HG02763 (cell line): ENCODE measurements at regions not wholly inside any gene's neighbourhood (a gene's known extent, or its start where the extent isn't known, plus 50 kb on each side); places are given as distances from the start of the nearest gene placed in this dataset.

Experiments used
- ATAC-seq: cut with Tn5 transposase; IDR thresholded peaks from one replicate; pipeline ENCODE4 v1.9.1; 2021; ENCODE audit warnings: mild to moderate bottlenecking, moderate library complexity; ENCODE audit not compliant: unreplicated experiment

GRCh38 chr3:194768586-194768985, 82.9 kb downstream of the FAM43A start:
- ATAC-seq: no peak

DNA sequence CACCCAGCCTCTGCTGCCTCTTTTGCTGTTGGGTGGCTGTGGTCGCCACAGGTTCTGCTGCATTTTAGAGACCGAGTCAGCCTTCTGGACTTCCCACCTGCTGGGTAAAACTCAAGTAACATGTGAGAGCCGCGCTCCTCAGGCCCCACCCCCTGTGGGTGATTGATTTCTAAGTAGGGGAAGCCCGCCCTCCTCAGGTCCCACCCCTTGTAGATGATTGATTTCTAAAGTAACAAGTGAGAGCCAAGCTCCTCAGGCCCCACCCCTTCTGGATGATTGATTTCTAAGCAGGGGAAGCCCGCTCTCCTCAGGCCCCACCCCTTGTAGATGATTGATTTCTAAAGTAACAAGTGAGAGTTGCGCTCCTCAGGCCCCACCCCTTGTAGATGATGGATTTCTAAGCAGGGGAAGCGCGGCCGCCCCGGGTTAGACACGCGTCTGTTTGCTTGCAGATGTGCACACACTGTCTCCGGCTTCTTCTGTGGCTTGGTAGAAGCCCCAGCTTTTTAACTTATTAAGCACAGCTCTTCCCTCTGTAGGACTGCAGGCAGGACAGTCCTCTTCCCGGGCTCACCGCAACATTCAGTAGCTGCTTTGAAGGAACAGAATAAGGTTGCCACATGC, 83.4 kb downstream of the FAM43A start:
- ATAC-seq: peak; percentile 96

DNA sequence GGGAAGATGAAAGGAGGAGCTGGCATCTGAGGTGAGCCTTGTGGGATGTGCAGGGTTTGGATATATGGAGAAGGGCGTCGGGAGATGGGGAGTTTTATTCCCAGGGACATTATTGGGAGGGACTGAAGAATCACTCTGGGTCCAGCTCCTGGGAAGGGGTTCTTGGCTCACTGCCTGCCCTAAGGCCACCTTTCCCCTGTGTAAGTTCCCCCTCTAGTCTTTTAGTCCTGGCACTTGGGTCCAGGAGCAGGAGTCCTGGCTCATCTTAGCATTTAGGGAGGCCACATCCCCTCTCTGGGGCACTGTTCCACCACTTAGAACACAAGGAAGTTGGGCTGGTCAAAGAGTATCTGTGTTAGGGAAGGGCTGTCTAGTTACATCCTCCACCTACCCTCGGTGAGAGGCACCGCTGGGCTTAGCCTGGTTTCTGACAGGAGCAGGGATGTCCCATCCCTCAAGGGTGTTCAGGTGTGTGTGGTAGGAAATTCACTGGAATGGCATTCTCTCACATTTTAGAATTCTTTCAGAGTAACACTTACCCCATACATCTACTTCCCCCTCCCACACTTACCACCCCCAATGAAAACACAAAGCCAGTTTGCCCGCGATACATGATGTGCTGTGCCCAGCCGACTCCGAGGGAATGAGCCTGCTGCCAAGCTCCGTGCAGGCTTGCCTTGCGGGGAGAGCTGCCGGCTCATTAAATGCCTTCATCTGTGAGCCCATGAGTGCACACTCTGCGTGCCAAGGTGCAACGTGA, 86.7 kb downstream of the FAM43A start:
- ATAC-seq: no peak

DNA sequence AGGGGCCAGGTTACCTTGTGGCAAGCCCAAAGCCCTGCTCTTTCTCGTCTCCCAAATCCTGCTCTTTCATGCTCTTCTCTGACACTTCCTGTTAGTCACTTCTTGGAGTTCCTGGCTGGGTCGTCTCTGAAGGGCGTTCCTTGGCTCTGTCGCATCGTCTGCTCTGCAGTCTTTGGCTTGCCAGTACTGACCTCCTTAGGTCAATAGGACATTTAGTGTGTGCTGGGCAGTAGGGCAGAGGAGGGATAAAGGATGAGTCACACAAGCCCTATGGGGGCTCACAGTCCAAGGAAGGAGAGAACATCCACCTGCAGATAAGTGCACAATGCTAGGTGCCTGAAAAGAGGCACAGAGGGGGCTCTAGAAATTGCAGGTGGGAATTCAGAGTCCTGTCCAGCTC, 87.5 kb downstream of the FAM43A start:
- ATAC-seq: no peak

GRCh38 chr3:194773771-194774455, 88.2 kb downstream of the FAM43A start:
- ATAC-seq: no peak

- ATAC-seq: no peak
Observed at GRCh38 chr3:194775266-194775665, 89.6 kb downstream of the FAM43A start.

- ATAC-seq: no peak
Observed at GRCh38 chr3:194775731-194776130, 90.0 kb downstream of the FAM43A start.

DNA sequence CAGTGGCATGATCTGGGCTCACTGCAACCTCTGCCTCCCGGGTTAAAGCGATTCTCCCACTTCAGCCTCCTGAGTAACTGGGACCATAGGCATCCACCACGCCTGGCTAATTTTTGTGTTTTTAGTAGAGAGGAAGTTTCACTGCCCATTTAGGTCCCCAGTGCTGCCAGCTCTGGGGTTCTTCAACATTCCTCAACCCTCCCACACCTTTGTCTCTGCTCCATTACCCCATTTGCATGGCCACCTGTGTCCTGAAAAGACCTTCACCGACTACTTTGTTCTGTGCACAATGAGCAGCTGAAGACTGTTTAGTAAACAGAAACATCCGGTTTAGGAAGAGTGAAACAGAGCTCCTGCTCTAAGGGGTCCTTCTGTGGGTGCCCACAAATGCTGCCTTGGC, 92.0 kb downstream of the FAM43A start:
- ATAC-seq: no peak

DNA sequence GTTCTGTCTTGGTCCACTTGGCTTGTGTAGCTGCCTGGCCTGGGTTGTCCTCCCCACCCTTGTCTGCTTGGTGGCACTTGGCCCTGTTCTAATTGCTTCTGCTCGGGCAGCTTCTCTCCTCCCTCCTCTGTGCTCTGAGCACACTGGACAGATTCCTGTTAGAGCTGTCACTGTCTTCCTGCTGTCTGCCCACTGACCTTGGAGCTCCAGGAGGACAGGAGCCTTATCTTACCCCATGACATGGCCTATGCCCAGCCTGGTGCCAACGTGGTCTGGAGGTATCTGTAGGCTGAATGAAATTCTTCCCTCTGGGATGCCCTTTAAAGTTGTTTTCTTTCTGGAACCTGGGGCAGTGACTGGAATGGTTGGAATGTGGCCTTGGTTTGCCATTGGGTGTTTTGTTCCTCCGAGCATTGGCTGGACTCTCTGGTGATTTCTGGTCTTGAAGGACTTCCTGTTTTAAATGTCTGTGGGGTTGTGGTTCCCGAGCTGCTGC, 94.1 kb downstream of the FAM43A start:
- no peak for ATAC-seq

DNA sequence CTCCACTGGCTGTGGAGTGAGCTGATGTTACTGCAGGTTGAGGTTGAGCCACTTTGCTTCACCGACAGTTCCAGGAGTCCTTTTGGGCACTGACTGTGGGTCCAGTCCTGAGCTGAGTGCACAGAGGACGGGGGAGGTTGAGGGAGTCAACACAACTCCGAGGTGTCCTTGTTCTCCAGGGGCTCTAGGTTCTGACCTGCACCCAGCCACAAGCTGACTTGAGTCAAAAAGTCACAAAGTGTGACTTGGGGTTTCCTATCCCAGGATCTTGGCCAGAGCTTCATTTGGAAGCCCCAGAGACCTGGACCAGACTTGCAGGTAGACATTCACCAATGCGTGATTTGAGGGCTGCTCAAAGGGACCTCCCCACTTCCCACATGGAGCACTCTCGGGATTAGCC, 95.0 kb downstream of the FAM43A start:
- ATAC-seq: no peak

GRCh38 chr3:194781617-194782016, 95.9 kb downstream of the FAM43A start:
- no peak for ATAC-seq

DNA sequence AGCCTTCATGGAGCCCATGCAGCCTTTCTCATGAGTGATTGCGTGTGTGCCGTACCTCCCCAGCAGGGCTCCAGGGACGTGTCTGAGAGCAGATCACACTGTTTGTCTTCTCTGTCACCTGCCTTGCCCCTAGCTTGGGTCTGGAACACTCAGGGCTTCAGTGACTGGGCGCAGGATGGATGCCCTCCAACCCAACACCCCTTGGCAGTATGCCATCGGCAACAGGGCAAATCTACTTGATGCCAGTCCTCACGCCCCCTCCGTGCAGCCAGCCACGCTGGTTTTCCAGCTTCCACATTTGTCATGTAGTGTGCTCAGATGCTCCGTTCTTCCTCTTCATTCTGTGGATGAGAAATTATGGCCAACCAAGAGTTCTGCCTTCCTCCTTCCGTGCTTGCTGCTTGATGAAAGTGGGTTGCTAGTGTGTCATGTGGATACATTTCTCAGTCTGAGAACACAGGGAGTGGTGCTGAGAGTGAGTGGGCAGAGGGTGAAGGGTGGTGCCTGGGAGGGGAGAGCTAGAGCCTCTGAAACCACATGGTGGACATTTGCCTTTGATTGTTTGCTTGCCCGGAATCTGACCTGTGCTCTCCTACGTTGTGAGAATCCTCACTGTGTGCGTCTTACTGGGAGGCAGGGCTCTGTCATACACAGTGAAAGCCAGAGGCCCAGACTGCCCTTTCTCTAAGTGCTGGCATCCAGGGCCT, 97.2 kb downstream of the FAM43A start:
- ATAC-seq: no peak

DNA sequence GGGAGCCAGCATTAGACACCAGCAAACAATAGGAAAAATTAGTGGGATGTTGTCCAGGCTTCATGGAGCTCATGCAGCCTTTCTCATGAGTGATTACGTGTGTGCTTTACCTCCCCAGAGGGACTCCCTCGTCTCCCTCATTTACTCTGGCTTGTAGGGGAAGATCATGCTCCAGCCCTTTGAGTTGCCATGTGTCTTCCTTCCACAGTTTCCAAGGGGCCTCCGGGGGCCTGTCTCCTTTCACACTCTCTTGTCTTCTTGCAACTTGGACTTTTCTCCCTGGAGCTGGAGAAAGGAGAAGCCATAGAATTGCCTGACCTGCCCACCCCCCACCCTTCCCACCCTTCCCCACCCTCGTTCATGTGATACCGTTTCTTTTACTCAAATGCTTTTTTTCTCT, 98.7 kb downstream of the FAM43A start:
- ATAC-seq: no peak

GRCh38 chr3:194785315-194785714, 99.6 kb downstream of the FAM43A start:
- ATAC-seq: no peak

DNA sequence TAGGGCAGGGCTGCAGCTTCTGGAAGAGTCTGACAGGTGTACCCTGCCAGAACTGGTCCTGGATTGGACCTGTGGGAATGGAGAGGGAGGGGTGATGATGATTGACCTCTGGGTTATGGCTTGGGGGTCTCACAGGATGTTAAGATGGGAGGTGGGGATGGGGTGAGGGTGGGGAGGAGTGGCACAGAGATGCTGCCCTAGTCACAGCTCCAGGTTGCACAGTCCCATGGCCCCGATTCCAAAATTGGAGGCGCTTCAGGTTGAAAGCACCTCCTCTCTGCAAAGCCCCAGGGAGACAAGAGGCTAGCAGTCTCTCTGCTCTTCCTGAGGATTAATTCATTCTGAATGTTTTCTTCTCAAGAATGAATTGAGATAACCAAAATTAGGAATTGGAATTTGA, 101.4 kb downstream of the FAM43A start:
- ATAC-seq: no peak

- no peak for ATAC-seq
Observed at GRCh38 chr3:194787650-194788049, 102.0 kb downstream of the FAM43A start.

DNA sequence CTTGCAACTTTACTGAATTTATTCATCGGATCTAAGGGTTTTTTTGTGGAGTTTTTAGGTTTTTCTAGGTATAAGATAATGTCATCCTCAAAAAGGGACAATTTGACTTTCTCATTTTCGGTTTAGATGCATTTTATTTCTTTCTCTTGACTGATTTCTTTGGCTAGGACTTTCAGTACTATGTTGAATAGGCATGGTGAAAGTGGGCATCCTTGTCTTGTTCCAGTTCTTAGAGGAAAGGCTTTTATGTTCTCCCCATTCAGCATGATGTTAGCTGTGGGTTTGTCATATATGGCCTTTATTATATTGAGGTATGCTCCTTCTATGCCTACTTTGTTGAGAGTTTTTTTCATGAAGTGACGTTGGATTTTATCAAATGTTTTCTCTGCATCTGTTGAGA, 106.7 kb downstream of the FAM43A start:
- ATAC-seq: no peak

- ATAC-seq: no peak
Observed at GRCh38 chr3:194797555-194798250, 112.0 kb downstream of the FAM43A start.

- no peak for ATAC-seq
Observed at GRCh38 chr3:194798486-194798885, 112.8 kb downstream of the FAM43A start.

DNA sequence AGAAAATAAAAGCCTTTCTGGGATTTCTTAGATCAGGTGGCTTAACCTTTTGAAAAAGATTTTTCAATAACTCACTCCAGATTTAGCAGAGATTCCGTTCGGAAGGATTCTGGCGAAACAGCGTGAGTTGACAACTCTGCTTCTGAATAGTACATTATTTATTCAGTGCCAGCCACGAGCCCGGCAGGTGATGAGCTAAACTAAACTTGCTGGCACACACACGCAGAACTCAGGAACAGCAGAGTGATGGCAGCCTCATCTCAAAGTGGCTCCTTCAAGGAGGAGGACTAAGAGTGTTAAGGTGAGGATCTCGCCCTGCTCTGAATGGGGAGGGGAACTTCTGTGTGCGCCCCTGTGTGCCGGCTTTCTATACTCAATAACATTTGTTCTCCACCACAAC, 114.3 kb downstream of the FAM43A start:
- no peak for ATAC-seq
